HG03354 (cell line): ENCODE measurements at regions not wholly inside any gene's neighbourhood (a gene's known extent, or its start where the extent isn't known, plus 50 kb on each side); places are given as distances from the start of the nearest gene placed in this dataset.

ENCODE experiments used
- ATAC-seq: cut with Tn5 transposase; IDR thresholded peaks from one replicate; pipeline ENCODE4 v1.9.1; 2021; ENCODE audit warnings: mild to moderate bottlenecking; ENCODE audit not compliant: unreplicated experiment, poor library complexity, severe bottlenecking

DNA sequence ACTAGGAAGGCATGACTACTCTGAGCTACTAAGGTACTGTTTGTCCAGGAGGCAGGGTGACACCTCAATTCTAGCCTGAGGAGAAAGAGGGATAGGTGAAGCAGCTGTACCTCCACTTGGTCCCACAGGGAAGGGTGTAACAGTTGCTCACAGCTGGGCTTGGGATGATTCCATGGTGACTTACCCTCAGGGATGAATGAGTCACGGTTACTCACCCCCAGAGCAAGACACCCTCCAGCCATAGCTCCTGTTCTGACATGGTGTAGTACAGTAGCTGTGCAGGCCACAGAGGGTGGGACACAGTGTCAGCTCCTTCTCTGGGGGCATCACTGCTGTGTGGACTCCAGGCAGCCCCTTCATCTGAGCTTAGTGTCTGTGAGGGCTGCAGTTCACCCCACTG, 868.6 kb upstream of the SEMA6D start:
- no peak for ATAC-seq

DNA sequence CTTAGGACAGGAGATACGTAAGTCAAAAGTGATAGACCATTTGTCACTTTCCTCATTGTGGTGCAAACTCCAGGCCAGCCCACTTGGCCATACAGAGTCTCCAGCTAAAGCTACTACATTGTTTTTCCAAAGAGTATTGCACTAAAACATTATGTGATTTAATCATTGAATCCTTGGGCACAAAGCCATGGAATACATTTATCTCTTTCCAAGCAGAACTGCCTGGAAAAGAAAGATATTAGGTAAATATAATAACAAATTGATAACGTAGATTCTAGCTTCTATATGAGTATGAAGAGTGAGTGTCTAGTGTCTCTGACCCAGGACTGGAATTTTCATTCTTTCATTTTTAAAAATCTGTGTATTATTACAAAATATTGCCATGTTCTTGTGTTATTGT, 863.7 kb upstream of the SEMA6D start:
- ATAC-seq, result no peak

DNA sequence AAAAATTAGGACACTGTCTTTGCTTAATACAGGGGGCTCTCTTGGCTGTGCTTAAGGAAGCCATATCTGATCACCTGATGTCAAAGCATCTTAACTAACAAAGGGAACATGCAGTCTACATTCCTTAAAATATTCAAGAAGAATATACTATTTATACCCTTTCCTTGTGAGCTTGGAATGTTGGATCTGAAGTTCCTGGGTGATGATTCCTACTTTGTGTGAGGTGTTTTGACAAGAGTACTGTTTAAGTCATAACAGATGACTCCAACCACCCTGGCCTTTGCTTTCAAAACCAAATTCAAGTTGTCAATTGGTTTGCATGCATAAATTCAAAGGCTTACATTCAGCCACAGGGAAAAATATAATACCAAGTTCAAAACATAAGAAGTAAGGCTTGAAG, 862.7 kb upstream of the SEMA6D start:
- no peak for ATAC-seq

DNA sequence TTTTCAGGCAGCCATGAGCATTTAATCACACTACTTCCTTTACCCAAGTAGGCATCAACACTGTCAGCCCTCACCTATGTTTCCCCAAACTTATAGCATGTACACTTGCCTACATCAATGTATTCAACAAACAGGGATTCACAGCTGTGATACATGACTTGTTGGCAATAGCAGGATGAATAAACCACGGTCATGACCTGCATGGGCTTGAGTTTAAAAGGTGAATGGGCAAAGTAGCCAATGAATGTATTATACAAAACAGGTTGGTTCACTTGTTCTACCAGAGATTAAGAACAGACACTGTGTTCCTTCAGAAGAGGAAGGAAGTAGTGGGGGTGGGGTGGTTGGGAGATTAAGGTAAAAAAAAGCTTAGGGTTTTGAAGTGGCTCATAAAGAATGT, 861.9 kb upstream of the SEMA6D start:
- ATAC-seq, result no peak

DNA sequence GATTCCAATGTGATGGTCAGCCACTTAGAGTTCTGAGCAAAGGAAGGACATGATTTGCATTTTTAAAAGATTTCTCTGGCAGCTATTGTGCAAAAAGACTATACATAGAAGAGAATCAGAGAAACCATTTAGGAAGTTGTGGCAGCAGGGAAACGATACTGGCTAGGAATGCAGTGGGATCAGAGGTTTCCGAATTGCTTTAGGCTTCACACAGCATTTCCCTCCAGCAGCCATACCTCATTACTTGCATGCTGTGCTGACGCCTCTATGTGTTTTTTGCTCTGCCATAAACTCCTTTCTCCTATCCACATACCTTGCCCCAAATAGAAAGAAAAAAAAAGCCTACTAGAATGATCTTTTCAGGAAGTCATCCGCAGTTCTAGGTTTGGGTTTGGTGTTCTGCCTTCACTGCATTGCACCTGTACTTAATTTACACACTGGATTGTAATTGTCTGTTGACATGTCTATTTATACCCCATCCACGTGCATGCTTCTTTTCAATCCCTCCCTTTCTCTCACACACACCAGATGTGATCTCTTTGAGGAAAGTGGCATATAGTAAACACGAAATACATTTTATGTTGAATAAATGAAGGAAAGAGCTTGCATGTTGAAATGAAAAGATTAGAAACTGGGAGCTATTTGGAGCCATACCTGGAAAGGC, 860.3 kb upstream of the SEMA6D start:
- no peak for ATAC-seq

DNA sequence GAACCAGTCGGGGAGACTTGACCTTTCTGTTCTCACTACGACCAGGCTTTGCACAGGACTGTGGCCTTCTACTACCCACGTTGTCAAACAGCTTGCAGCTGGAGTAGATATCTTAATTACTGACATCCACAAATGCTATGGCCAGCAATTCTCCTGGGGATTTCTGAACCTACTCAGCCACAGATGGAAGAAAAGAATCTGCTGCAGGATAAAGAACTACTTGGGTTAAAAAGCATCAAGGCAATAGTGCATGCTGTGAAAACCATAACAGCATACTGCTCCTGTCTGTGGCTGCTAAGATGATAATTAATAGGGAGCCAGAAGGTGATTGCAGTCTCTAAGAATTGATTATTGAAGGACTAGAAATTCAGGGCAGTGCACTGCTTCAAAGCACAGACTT, 859.2 kb upstream of the SEMA6D start:
- ATAC-seq, result no peak

DNA sequence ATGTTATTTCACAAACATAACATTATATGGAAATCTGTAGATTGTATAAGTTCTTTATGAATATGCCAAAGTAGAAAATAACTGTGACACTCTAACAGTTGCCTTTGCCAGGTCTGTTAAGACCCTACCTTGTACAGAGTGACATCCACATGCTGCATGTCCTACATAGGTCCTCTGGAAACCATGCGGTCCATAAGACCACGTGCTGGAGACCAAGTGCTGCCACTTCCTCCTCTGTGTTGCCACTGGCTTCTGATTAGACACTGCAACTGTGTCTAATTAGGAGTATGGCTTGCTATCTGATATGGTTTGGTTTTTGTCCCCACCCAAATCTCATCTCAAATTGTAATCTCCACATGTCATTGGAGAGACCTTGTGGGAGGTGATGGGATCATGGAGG, 855.5 kb upstream of the SEMA6D start:
- no peak for ATAC-seq

DNA sequence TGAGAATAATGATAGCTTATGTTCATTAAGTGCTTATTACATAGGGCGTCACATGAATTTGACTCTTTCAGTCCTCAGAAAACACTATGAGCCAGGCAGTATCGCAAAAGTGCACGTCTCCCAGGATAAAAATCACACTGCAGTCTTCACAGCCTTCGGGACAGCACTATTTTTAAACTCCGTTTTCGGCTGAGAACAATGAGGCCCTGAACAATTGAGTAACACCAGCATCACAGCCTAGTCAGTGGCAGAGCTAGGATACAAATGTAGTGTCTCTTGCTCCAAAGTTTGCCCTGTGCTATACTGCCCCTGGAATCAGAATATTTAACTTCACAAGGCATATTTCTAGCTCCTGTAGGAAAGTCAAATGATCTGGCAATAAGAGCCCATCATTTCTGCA, 852.1 kb upstream of the SEMA6D start:
- ATAC-seq, result no peak

DNA sequence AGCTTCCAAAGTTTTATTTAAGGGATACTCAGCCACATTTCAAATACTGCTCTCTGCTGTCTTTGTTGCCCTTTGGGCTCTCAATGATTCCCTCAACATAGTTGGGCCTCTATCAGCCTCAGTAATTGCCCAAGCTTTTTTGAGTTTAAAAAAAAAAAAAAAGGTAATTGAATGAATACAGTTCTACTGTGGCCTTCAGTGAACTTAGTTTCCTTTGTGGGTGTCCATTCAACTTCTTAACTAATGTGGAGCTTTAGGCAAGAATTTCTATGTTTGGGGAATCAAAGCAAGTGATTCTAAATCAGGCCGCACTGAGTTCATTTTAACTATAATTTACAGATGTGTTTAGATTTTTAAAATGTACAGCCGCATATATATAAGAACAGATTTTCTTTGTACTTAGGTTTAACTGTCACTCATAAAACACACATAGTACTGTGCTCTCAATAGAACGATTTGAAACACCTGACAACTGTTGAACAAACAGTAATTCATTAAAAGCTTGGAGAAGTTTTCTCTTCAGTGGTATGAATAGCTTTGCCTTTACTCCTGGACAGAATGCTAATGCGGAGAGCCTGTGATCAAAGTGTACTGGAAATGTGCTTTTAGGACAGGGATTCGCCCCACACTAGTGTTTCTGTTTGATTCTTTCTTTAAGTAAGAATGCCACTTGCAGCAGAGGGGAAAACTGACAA, 844.9 kb upstream of the SEMA6D start:
- ATAC-seq, result no peak

DNA sequence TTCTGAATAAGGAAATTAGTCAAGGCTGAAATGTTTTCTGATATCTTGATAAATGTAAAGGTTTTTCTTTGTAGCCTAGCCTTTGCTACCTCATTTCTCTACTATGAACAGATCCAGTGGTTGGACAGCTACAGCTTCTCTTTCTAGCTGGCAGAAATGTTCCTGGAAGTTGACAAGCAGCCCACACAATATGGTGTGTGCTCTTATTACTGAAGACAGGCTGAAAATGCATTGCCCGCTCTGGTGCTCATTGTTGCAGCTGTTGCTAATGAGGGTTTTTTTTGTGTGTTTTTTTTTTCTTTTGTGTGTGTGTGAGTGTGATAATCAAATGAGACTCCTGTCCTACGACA, 844.3 kb upstream of the SEMA6D start:
- no peak for ATAC-seq

DNA sequence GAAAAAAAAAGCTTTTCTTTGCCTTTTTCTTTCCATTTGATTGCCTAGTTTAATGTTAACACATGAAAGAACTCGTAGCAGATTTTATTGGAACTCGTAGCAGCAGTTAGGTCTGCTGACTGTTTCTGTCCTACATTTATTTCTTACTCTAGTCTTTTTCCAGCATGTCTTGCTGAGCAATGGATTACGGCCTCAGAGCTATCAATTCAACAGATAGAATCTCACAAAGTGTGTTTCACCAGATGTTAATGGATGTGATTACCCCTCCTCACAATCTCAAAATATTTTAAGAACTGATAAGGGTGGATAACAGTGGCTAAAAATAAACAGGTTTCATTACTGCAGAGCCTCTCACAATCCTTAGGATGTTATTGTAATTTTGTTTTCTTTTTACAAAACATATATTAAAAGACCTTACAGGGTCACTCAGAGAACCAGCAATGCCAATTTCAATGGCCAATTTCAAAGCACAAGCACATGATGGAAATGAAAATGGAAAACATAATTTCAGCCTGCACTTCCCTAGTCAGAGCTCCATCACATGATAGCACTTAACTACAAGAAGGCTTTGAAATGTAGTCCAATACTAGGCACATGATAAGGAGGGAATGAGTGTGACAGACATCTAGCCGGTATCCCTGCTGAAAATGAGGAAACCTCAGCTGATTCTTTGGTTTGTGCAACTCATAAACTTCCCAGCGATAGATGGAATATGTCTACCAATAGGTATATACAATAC, 838.1 kb upstream of the SEMA6D start:
- ATAC-seq, result no peak

DNA sequence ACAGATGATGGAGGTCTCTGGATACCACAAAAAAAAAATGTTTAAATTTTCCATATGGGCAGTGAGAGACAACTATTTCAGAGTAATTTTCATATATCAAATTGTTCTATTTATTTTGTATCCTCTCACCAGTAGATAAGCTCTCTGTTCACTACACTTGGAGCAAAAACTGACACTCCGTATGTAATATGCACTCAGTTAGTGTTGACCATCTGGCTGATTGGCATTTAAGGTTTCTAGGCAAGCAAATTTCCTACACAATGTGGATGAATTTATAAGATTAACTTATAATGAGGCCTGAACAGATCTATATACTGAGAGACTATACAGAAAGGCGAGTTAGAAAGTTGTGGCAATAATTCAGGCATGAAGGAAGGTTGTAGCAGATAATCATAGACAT, 836.5 kb upstream of the SEMA6D start:
- no peak for ATAC-seq

DNA sequence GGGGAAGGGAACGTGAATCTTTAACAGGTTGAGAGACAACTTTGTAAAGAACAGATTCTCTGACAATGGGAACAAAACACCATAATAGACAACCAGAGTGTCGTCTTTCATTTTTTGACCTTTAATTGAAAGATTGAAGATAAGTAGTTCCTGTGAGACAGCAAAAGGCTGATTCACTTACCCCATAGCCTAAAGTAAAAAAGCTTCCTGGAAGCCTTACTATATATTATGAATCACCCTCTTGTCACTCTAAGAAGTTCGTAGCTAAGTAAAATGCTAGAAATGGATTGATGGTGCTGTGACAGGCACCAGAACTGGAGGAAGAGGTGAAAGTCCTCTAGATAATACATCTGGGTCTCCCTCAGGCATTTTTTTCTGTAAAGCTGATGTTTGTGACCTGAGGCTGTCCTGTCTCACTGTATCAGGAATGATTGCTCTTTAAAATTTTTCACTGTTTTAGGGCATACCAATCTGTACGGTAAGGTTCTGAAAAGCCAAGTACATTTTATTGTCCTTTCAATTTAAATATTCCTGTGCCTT, 824.6 kb upstream of the SEMA6D start:
- ATAC-seq, result no peak

DNA sequence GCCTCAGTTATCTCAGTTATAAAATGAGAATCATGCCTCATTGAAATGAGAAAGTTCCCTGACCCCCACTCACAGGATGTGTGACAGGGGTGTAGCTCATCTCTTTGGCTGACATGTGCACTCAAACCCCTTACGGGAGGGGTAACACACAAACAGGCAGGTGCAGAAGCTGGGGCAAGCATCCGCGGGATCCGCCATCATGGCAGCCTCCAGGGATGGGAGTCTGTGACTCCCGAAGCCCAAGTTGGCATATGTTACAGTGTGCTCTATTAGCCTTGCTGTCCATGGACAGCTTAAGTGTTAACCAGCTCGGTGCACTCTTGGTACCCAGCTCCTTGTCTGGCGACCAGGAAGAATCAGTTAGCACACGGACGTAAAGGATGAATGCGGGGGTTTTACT, 822.7 kb upstream of the SEMA6D start:
- no peak for ATAC-seq

DNA sequence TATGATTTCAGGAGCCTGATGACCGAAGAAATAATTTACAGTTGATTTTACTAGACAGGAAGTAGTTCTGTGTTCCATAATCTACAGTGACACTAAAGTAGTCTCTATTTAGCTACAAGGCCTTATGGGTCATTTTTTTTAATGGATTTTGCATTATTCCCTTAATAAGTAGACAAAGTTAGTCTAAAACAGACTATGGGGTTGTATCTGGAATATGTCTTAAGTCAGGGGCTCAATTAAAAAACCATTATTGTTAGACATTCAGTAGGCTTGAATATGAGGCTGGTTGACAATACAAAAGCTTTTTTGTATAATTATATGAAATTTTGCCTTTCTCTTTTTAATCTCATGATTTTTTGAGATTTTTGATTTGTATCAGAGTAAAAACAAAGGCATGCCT, 820.0 kb upstream of the SEMA6D start:
- no peak for ATAC-seq

DNA sequence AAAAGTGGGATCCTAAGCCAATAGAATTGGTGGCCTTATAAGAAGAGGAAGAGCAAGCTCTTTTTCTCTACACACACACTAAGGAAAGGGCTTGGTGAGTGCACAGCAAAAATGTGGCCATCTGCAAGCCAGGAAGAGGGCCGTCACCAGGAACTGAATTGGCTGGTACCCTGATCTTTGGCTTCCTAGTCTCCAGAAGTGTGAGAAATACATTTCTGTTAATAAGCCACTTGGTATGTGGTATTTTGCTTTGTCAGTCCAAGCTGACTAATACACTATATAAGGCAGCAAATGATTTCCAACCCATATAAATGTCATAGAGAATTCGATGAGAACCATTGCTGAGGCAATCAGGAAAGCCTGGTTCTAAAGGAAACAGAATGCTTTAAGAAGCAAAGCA, 816.3 kb upstream of the SEMA6D start:
- no peak for ATAC-seq

DNA sequence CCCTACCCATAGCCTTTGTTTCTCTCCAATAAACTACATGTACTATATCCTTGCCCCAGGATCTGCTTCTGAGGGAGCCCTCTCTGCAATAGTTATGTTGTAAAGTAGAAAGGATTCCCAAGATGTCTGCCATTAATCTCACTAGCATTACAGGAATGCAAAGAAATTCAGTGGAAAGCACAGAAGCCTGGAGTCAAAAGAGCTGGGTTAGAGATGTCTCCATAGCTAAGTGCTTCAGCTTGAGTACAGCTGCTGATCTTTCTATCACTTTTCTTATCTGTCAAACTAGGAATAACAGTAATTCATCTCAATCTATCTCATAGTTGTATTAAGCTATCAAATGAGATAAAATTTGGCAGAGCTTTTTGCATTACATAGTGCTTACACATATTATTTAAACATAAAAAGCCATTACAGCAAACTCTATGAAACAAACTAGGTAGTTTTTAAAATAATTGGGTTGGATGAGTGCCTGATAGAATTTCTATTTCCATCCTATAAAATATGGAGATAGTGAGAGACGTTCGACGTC, 799.5 kb upstream of the SEMA6D start:
- no peak for ATAC-seq

DNA sequence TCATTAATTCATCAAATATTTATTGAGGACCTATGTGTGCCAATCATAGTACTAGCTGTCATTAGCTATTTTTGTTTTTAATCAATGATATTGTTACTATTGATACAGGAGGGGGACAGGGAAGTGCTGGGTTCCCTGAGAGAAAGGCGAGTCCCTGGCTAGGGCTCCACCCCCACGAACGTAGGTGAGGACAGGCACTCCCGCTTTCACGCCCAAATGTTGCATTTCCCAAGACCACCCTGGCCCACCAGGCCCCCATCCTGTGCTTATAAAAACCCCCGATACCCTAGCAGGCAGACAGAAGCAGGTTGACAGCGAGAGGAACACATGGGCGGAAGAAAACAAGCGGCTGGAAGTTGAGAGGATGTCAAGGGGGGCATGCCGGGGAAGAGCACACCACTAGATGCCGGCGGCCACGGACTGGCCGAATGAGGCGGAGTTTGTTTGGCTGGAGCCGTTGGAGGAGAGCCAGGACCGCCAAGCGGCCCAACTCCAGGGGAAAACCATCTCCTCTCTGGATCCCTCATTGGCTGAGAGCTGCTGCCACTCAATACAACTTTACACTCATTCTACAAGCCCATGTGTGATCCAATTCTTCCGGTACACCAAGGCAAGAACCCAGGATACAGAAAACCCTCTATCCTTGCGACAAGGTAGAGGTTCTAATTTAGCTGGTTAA, 798.7 kb upstream of the SEMA6D start:
- no peak for ATAC-seq

DNA sequence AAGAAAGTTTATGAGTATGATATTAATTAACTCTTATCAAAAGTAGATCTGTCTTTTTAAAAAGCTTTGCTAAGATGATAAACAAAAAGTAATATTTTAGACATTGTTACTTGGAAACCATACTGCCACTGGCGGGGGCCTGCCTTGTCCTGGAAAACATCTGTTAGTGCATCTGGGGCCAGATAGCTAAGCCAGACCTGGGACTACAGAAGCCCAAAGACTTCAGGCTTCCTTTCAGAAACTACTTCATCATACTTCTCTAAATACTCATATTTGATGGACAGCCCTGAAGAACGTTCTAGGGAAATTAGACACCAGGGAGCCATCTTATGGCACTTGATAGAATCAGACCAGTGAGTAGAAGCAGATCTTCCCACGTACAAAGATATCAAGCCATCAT, 795.4 kb upstream of the SEMA6D start:
- ATAC-seq, result no peak

DNA sequence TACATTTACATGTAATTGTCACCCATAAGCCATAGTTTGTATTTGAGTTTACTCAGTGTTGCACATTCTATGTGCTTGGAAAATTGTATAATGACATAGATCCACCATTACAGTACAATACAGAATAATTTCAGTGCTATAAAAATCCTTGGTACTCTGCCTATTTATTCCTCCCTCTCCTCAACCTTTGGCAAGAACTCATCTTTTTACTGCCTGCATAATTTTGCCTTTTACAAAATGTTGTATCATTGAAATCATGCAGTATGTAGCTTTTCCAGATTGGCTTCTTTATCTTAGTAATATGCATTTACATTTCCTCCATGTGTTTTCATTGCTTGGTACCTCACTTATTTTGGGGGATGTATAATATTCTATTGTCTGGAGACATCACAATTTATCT, 786.9 kb upstream of the SEMA6D start:
- ATAC-seq, result no peak
